Hepatocyte (in vitro differentiated cells): ENCODE measurements at regions not wholly inside any gene's neighbourhood (a gene's known extent, or its start where the extent isn't known, plus 50 kb on each side); places are given as distances from the start of the nearest gene placed in this dataset.

Source experiments
- EZH2 ChIP-seq: fragments of 200-600 bp; sonication (generic); IDR thresholded peaks from 2 replicates; pipeline ENCODE4 v1.6.1; 2016; ENCODE audit warnings: antibody characterized with exemption, mild to moderate bottlenecking, borderline replicate concordance
- TF ChIP-seq, protein P1 (sequence below): fragments of 200-600 bp; sonication (generic); IDR thresholded peaks from 2 replicates; pipeline ENCODE4 v1.5.1; 2016; ENCODE audit warnings: antibody characterized with exemption, mild to moderate bottlenecking; ENCODE audit not compliant: poor library complexity

DNA sequence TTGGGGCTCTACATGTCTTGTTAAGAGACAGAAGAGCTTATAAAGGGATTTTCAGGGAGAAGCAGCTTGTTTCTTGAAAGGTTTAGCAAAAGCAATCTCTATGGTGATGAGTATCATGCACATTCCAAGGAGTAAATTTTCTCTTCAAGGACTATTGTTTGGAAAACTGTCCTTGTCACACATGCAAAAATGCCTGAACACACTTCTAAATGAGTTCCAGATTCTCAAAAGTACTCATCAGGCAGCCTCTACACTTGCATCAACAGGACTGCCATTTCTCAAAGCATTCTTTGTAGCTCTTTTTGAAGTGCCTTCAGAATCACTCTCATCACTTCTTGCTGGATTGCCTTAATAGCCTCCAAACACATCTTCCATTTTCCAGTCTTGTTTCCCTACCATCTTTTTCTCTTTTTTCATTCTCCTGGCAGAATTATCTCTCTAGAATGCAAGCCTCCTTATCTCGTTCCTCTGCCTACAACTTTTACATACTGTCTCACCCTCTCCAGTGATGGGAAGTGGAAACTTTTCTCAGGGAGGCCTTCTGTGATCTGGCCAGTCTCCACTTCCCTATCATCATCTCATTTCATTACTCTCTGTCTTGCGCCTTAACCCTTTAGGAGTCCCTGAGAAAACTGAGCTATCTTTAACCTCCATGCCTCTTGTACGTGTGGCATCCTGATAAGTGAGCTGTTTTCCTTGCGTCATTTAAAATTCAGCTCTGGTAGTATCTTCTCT is 631.5 kb upstream of the TLE4 start:
- TF ChIP-seq, protein P1, sequence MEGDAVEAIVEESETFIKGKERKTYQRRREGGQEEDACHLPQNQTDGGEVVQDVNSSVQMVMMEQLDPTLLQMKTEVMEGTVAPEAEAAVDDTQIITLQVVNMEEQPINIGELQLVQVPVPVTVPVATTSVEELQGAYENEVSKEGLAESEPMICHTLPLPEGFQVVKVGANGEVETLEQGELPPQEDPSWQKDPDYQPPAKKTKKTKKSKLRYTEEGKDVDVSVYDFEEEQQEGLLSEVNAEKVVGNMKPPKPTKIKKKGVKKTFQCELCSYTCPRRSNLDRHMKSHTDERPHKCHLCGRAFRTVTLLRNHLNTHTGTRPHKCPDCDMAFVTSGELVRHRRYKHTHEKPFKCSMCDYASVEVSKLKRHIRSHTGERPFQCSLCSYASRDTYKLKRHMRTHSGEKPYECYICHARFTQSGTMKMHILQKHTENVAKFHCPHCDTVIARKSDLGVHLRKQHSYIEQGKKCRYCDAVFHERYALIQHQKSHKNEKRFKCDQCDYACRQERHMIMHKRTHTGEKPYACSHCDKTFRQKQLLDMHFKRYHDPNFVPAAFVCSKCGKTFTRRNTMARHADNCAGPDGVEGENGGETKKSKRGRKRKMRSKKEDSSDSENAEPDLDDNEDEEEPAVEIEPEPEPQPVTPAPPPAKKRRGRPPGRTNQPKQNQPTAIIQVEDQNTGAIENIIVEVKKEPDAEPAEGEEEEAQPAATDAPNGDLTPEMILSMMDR, result no peak
- TF ChIP-seq EZH2, result no peak
